Tibial nerve (tissue), 4 donors: ENCODE measurements at regions not wholly inside any gene's neighbourhood (a gene's known extent, or its start where the extent isn't known, plus 50 kb on each side); places are given as distances from the start of the nearest gene placed in this dataset.

ENCODE experiments used
- DNase-seq, 2 donors: peaks; one replicate each; pipeline ENCODE4 v3.0.0-alpha.2; 2019; ENCODE audit warnings: low spot score in 2 of 2
- H3K27ac ChIP-seq, 4 donors: fragments of 200-600 bp; sonication (generic) in 3 of 4; one replicate each; pipeline ENCODE4 v1.5.1; 2017 to 2019; ENCODE audit warnings: mild to moderate bottlenecking in 1 of 4
- H3K27me3 ChIP-seq, 2 donors: fragments of 200-600 bp; sonication (generic) in 1 of 2; one replicate each; pipeline versions ENCODE4 v1.5.1 to v1.6.0; 2017 to 2019
- H3K36me3 ChIP-seq, 3 donors: fragments of 200-600 bp; sonication (generic); one replicate each; pipeline ENCODE4 v1.5.1; 2018 to 2019
- H3K4me1 ChIP-seq, 4 donors: fragments of 200-600 bp; sonication (generic) in 3 of 4; one replicate each; pipeline ENCODE4 v1.5.1; 2017 to 2019
- H3K4me3 ChIP-seq, 4 donors: fragments of 200-600 bp; sonication (generic) in 3 of 4; one replicate each; pipeline ENCODE4 v1.5.1; 2017 to 2019; ENCODE audit warnings: mild to moderate bottlenecking in 1 of 4, moderate library complexity in 1 of 4
- H3K9me3 ChIP-seq, 4 donors: fragments of 200-600 bp; sonication (generic) in 3 of 4; one replicate each; pipeline ENCODE4 v1.5.1; 2017 to 2019
- CTCF ChIP-seq, 5 experiments: fragments of 200-600 bp in 3 of 5; fragments of 450-650 bp in 2 of 5; sonication (generic) in 3 of 5; IDR thresholded peaks; one replicate each; pipeline ENCODE4 v1.5.1; 2016 to 2019; ENCODE audit warnings: antibody characterized with exemption in 5 of 5, mild to moderate bottlenecking in 3 of 5, moderate library complexity in 2 of 5
- EP300 ChIP-seq, 2 donors: sonication (generic); formaldehyde crosslinking; IDR thresholded peaks; one replicate each; pipeline ENCODE4 v1.6.1; 2017; ENCODE audit warnings: antibody characterized with exemption in 2 of 2, mild to moderate bottlenecking in 1 of 2
- POLR2A ChIP-seq, 2 donors: fragments of 450-650 bp; IDR thresholded peaks; one replicate each; pipeline ENCODE4 v1.6.1; 2017; ENCODE audit warnings: antibody characterized with exemption in 2 of 2, mild to moderate bottlenecking in 2 of 2, moderate library complexity in 2 of 2
- WGBS, 2 donors: methylation state at CpG; one replicate each; pipeline ENCODE4 v1.1.5; 2018; 5-methylcytosine and 5-hydroxymethylcytosine counted together

GRCh38 chr1:200471739-200472138, 61.9 kb upstream of the ZNF281 start:
- no peaks in the 10 kb centered on the region for H3K27me3 ChIP-seq
- no peak overlapping the region for H3K27ac ChIP-seq
- no peaks in the 10 kb centered on the region for H3K36me3 ChIP-seq
- H3K9me3 ChIP-seq: no peaks in the 10 kb centered on the region
- no peak for DNase-seq
- TF ChIP-seq EP300 (IDR thresholded peaks at IDR 0.05): no peak
- H3K4me3 ChIP-seq: no peak overlapping the region
- no peaks in the 10 kb centered on the region for H3K4me1 ChIP-seq
- WGBS, 2 donors: 82 to 88% methylated on average over 2 of the region's 2 CpGs

GRCh38 chr1:200468264-200469001, 58.6 kb upstream of the ZNF281 start:
- Histone ChIP-seq H3K27me3 (no peaks in the 10 kb centered on the region), H3K27ac (no peak overlapping the region), H3K4me3 (no peak overlapping the region), H3K36me3 (no peaks in the 10 kb centered on the region), H3K9me3 (no peaks in the 10 kb centered on the region), H3K4me1 (no peaks in the 10 kb centered on the region)
- WGBS, 2 donors: 80 to 85% methylated on average over 4 of the region's 4 CpGs
- TF ChIP-seq EP300 (IDR thresholded peaks at IDR 0.05): no peak
- TF ChIP-seq CTCF (IDR thresholded peaks at IDR 0.05): no peak
- no peak for TF ChIP-seq POLR2A (IDR thresholded peaks at IDR 0.05)
- no peak for DNase-seq

- 71 to 76% methylated on average over 12 of the region's 12 CpGs for WGBS, 2 donors
- no peaks in the 10 kb centered on the region for H3K27me3 ChIP-seq
- DNase-seq: no peak
- no peaks in the 10 kb centered on the region for H3K4me1 ChIP-seq
- no peaks in the 10 kb centered on the region for H3K36me3 ChIP-seq
- no peak overlapping the region for H3K4me3 ChIP-seq
- no peak overlapping the region for H3K27ac ChIP-seq
- TF ChIP-seq POLR2A (IDR thresholded peaks at IDR 0.05): no peak
- no peak for TF ChIP-seq CTCF (IDR thresholded peaks at IDR 0.05)
- TF ChIP-seq EP300 (IDR thresholded peaks at IDR 0.05): no peak
- no peaks in the 10 kb centered on the region for H3K9me3 ChIP-seq
These were observed 55.1 kb upstream of the ZNF281 start for GRCh38 chr1:200464784-200465400.
